PC-9 (cell line): ENCODE measurements at regions not wholly inside any gene's neighbourhood (a gene's known extent, or its start where the extent isn't known, plus 50 kb on each side); places are given as distances from the start of the nearest gene placed in this dataset.

ENCODE experiments used
- EZH2 ChIP-seq: fragments of 200-600 bp; sonication (generic); IDR thresholded peaks from 2 replicates; pipeline ENCODE4 v1.8.0; 2017; ENCODE audit warnings: antibody characterized with exemption, low read depth
- TF ChIP-seq, protein P1 (sequence below): fragments of 200-600 bp; sonication (generic); conservative IDR thresholded peaks from 2 replicates; pipeline ENCODE4 v1.6.1; 2017; ENCODE audit warnings: mixed run types, antibody characterized with exemption, mild to moderate bottlenecking, moderate library complexity

DNA sequence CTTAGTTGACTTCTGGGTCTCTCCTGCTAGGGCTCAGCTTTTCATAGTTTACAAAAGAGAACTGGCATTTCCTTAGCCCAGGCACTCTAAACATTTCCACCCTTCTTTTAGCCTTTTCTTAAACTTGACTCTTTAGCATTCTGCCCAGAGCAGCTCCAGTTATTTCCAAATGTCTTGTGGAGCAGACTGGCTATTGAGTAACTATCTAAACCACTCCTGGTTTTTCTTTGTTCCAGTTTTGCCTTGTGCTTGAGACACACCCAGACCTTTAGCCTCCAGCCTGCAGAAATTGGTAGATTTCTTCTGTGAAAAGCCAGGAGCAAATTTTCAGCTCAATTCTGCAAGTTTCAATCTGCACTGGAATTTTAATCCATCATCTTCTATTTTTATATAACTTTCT, 1813.1 kb downstream of the OLFM4 start:
- TF ChIP-seq, protein P1, sequence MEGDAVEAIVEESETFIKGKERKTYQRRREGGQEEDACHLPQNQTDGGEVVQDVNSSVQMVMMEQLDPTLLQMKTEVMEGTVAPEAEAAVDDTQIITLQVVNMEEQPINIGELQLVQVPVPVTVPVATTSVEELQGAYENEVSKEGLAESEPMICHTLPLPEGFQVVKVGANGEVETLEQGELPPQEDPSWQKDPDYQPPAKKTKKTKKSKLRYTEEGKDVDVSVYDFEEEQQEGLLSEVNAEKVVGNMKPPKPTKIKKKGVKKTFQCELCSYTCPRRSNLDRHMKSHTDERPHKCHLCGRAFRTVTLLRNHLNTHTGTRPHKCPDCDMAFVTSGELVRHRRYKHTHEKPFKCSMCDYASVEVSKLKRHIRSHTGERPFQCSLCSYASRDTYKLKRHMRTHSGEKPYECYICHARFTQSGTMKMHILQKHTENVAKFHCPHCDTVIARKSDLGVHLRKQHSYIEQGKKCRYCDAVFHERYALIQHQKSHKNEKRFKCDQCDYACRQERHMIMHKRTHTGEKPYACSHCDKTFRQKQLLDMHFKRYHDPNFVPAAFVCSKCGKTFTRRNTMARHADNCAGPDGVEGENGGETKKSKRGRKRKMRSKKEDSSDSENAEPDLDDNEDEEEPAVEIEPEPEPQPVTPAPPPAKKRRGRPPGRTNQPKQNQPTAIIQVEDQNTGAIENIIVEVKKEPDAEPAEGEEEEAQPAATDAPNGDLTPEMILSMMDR: no peak
- TF ChIP-seq EZH2: no peak
